Upper lobe of right lung (tissue), 1 donor: ENCODE measurements at regions not wholly inside any gene's neighbourhood (a gene's known extent, or its start where the extent isn't known, plus 50 kb on each side); places are given as distances from the start of the nearest gene placed in this dataset.

Experiments used
- ATAC-seq: fragments of 200-7000 bp; cut with Tn5 transposase; one replicate; pipeline ENCODE4 v1.9.1; 2020; ENCODE audit warnings: mild to moderate bottlenecking, moderate library complexity
- DNase-seq: peaks from one replicate; pipeline ENCODE4 v3.0.0-alpha.2; 2020
- H3K27ac ChIP-seq: fragments of 200-600 bp; one replicate; pipeline ENCODE4 v1.8.0; 2022
- H3K27me3 ChIP-seq: fragments of 200-600 bp; one replicate; pipeline ENCODE4 v1.8.0; 2022; ENCODE audit warnings: mild to moderate bottlenecking
- H3K36me3 ChIP-seq: fragments of 200-600 bp; one replicate; pipeline ENCODE4 v1.8.0; 2022
- H3K4me1 ChIP-seq: fragments of 200-600 bp; one replicate; pipeline ENCODE4 v1.8.0; 2022
- H3K4me3 ChIP-seq: fragments of 200-600 bp; one replicate; pipeline ENCODE4 v1.8.0; 2022; ENCODE audit warnings: mild to moderate bottlenecking
- H3K9me3 ChIP-seq: fragments of 200-600 bp; one replicate; pipeline ENCODE4 v1.8.0; 2022
- CTCF ChIP-seq: fragments of 200-600 bp; IDR thresholded peaks from one replicate; pipeline ENCODE4 v1.8.0; 2022; ENCODE audit warnings: antibody characterized with exemption
- intact Hi-C: fragments of 100-400 bp; cut with DNase I; formaldehyde crosslinking; loops from one replicate; pipeline ENCODE4 v1.11.0; 2022
- donor health status: DM: no; HTN: yes; CAD: no; lungs with severe emphysema.

- H3K4me3 ChIP-seq, result no peak overlapping the region
- ATAC-seq (no peak), DNase-seq (no peak)
- H3K27ac ChIP-seq, result no peak overlapping the region
- H3K27me3 ChIP-seq, result no peaks in the 10 kb centered on the region
- TF ChIP-seq CTCF, result no peak
- no peaks in the 10 kb centered on the region for H3K9me3 ChIP-seq
- H3K4me1 ChIP-seq, result no peaks in the 10 kb centered on the region
- H3K36me3 ChIP-seq, result no peaks in the 10 kb centered on the region
- intact Hi-C loops, result no loop called here
Observed at GRCh38 chr6:125507987-125508655, 206.4 kb upstream of the HDDC2 start.

GRCh38 chr6:125508793-125509192 lies 207.0 kb upstream of the HDDC2 start:
- intact Hi-C loops, result no loop called here
- Histone ChIP-seq H3K27me3 (no peaks in the 10 kb centered on the region), H3K4me1 (no peaks in the 10 kb centered on the region), H3K36me3 (no peaks in the 10 kb centered on the region), H3K4me3 (no peak overlapping the region), H3K27ac (no peak overlapping the region), H3K9me3 (no peaks in the 10 kb centered on the region)
- ATAC-seq, result no peak
- no peak for DNase-seq
- no peak for TF ChIP-seq CTCF

- Histone ChIP-seq H3K4me1 (no peaks in the 10 kb centered on the region), H3K36me3 (no peaks in the 10 kb centered on the region), H3K27me3 (no peaks in the 10 kb centered on the region), H3K27ac (no peak overlapping the region), H3K9me3 (no peaks in the 10 kb centered on the region), H3K4me3 (no peak overlapping the region)
- intact Hi-C loops, result no loop called here
- ATAC-seq (no peak), DNase-seq (no peak)
- TF ChIP-seq CTCF, result no peak
Observed at GRCh38 chr6:125509477-125509876, 207.7 kb upstream of the HDDC2 start.

- TF ChIP-seq CTCF, result no peak
- no peak for DNase-seq
- intact Hi-C loops, result no loop called here
- no peak for ATAC-seq
- H3K4me3 ChIP-seq, result no peak overlapping the region
- no peak overlapping the region for H3K27ac ChIP-seq
- H3K36me3 ChIP-seq, result no peaks in the 10 kb centered on the region
- H3K4me1 ChIP-seq, result no peaks in the 10 kb centered on the region
- no peaks in the 10 kb centered on the region for H3K9me3 ChIP-seq
- H3K27me3 ChIP-seq, result no peaks in the 10 kb centered on the region
Observed at GRCh38 chr6:125510405-125510804, 208.6 kb upstream of the HDDC2 start.

GRCh38 chr6:125511809-125512396 lies 210.1 kb upstream of the HDDC2 start:
- Histone ChIP-seq H3K27ac (no peak overlapping the region), H3K4me1 (no peaks in the 10 kb centered on the region), H3K9me3 (no peaks in the 10 kb centered on the region), H3K36me3 (no peaks in the 10 kb centered on the region), H3K27me3 (no peaks in the 10 kb centered on the region), H3K4me3 (no peak overlapping the region)
- DNase-seq (no peak), ATAC-seq (no peak)
- intact Hi-C loops, result no loop called here
- no peak for TF ChIP-seq CTCF
